Mesenchymal stem cell (in vitro differentiated cells and primary cell): ENCODE measurements at regions not wholly inside any gene's neighbourhood (a gene's known extent, or its start where the extent isn't known, plus 50 kb on each side); places are given as distances from the start of the nearest gene placed in this dataset.

Experiments
- DNase-seq: peaks from one replicate; pipeline ENCODE4 v3.0.0-alpha.2; 2013
- H2AFZ ChIP-seq: one replicate; pipeline ENCODE4 v1.6.1; 2013; ENCODE audit warnings: low read depth, mild to moderate bottlenecking, control low read depth, inconsistent platforms, low read length, moderate library complexity
- H2AK5ac ChIP-seq: 2 replicates; pipeline ENCODE4 v1.6.1; 2013; ENCODE audit warnings: low read length, moderate library complexity, mild to moderate bottlenecking, inconsistent platforms; ENCODE audit not compliant: severe bottlenecking
- H2BK120ac ChIP-seq: one replicate; pipeline ENCODE4 v1.6.1; 2013; ENCODE audit warnings: low read depth, mild to moderate bottlenecking, inconsistent platforms, low read length, moderate library complexity
- H2BK12ac ChIP-seq, 2 experiments: one replicate each; pipeline ENCODE4 v1.6.1; 2013; ENCODE audit warnings: inconsistent platforms in 2 of 2, low read length in 2 of 2, mild to moderate bottlenecking in 2 of 2, moderate library complexity in 2 of 2, control low read depth in 1 of 2
- H2BK15ac ChIP-seq: one replicate; pipeline ENCODE4 v1.6.1; 2013; ENCODE audit warnings: mild to moderate bottlenecking, low read depth, inconsistent platforms; ENCODE audit not compliant: poor library complexity, severe bottlenecking
- H2BK5ac ChIP-seq: 2 replicates; pipeline ENCODE4 v1.6.1; 2013; ENCODE audit warnings: low read depth, mild to moderate bottlenecking, low read length, control low read depth, inconsistent platforms; ENCODE audit not compliant: poor library complexity, severe bottlenecking
- H3K14ac ChIP-seq, 2 experiments: one replicate each; pipeline ENCODE4 v1.6.1; 2013; ENCODE audit warnings: inconsistent platforms in 2 of 2, low read length in 2 of 2, control low read depth in 1 of 2, mild to moderate bottlenecking in 1 of 2, moderate library complexity in 1 of 2
- H3K18ac ChIP-seq, 2 experiments: one replicate each; pipeline ENCODE4 v1.6.1; 2013; ENCODE audit warnings: inconsistent platforms in 2 of 2, low read length in 2 of 2, control low read depth in 1 of 2, low read depth in 1 of 2, mild to moderate bottlenecking in 1 of 2
- H3K23ac ChIP-seq, 2 experiments: one replicate each; pipeline ENCODE4 v1.6.1; 2013; ENCODE audit warnings: inconsistent platforms in 2 of 2, low read length in 2 of 2, mild to moderate bottlenecking in 2 of 2, moderate library complexity in 2 of 2, control low read depth in 1 of 2
- H3K27ac ChIP-seq: 2 replicates; pipeline ENCODE4 v1.5.1; 2013; ENCODE audit warnings: mild to moderate bottlenecking, moderate library complexity, low read length, control low read depth, inconsistent platforms; ENCODE audit not compliant: poor library complexity, severe bottlenecking
- H3K27me3 ChIP-seq, 2 experiments: 2 replicates each; pipeline versions ENCODE4 v1.6.1 to v1.7.0; 2013; ENCODE audit warnings: low read length in 2 of 2, mild to moderate bottlenecking in 2 of 2, moderate library complexity in 2 of 2, control low read depth in 1 of 2, inconsistent platforms in 1 of 2; ENCODE audit not compliant: control insufficient read depth in 1 of 2, insufficient read depth in 1 of 2
- H3K36me3 ChIP-seq, 2 experiments: 2 replicates each; pipeline versions ENCODE4 v1.6.1 to v1.7.0; 2013; ENCODE audit warnings: low read length in 2 of 2, control low read depth in 1 of 2, inconsistent platforms in 1 of 2, low read depth in 1 of 2, mild to moderate bottlenecking in 1 of 2; ENCODE audit not compliant: insufficient read depth in 2 of 2, control insufficient read depth in 1 of 2
- H3K4ac ChIP-seq, 2 experiments: one replicate each; pipeline ENCODE4 v1.6.1; 2013; ENCODE audit warnings: inconsistent platforms in 2 of 2, low read length in 2 of 2, mild to moderate bottlenecking in 2 of 2, moderate library complexity in 2 of 2, control low read depth in 1 of 2, low read depth in 1 of 2
- H3K4me1 ChIP-seq: 2 replicates; pipeline ENCODE4 v1.6.1; 2013; ENCODE audit warnings: low read depth, low read length, control low read depth; ENCODE audit not compliant: control insufficient read depth, insufficient read depth
- H3K4me2 ChIP-seq: 2 replicates; pipeline ENCODE4 v1.6.1; 2013; ENCODE audit warnings: low read length, mild to moderate bottlenecking, inconsistent platforms; ENCODE audit not compliant: poor library complexity, severe bottlenecking
- H3K4me3 ChIP-seq, 2 experiments: 2 replicates each; pipeline versions ENCODE4 v1.5.1 to v1.7.0; 2013; ENCODE audit warnings: low read length in 2 of 2, mild to moderate bottlenecking in 2 of 2, control low read depth in 1 of 2, low read depth in 1 of 2; ENCODE audit not compliant: insufficient read depth in 1 of 2
- H3K79me1 ChIP-seq: replicated peaks from 2 replicates; pipeline ENCODE4 v1.6.1; 2013; ENCODE audit warnings: mild to moderate bottlenecking, control low read depth, low read length, inconsistent platforms; ENCODE audit not compliant: poor library complexity, severe bottlenecking
- H3K9ac ChIP-seq: 2 replicates; pipeline ENCODE4 v1.7.0; 2013; ENCODE audit warnings: mild to moderate bottlenecking, low read length, moderate library complexity
- H3K9me3 ChIP-seq: 2 replicates; pipeline ENCODE4 v1.7.0; 2013; ENCODE audit warnings: mild to moderate bottlenecking, low read length; ENCODE audit not compliant: control insufficient read depth
- H4K8ac ChIP-seq: one replicate; pipeline ENCODE4 v1.6.1; 2013; ENCODE audit warnings: inconsistent platforms, mild to moderate bottlenecking, low read length, moderate library complexity
- H4K91ac ChIP-seq: one replicate; pipeline ENCODE4 v1.6.1; 2013; ENCODE audit warnings: mild to moderate bottlenecking, low read length, inconsistent platforms
- WGBS: methylation state at CpG from one replicate; pipeline ENCODE4 v1.1.7; 2013; ENCODE audit warnings: mixed read lengths; 5-methylcytosine and 5-hydroxymethylcytosine counted together

GRCh38 chr12:63083046-63083445 lies 68.0 kb downstream of the AVPR1A start:
- Histone ChIP-seq H2BK15ac (no peak overlapping the region), H3K4me3 (no peak overlapping the region), H3K18ac (no peak overlapping the region), H3K9ac (no peak overlapping the region), H3K36me3 (no peaks in the 10 kb centered on the region), H4K8ac (no peak overlapping the region), H2BK120ac (no peak overlapping the region), H3K79me1 (no peaks in the 10 kb centered on the region), H3K4me2 (no peak overlapping the region), H3K9me3 (no peaks in the 10 kb centered on the region), H3K4me1 (peaks cover 9% of the 10 kb centered on the region), H2BK5ac (no peak overlapping the region), H3K27me3 (peaks cover 0 to 3% of the 10 kb centered on the region in 2 experiments), H2AK5ac (no peak overlapping the region), H2AFZ (no peak overlapping the region), H3K23ac (no peak overlapping the region), H4K91ac (no peak overlapping the region), H3K27ac (no peak overlapping the region), H3K4ac (no peak overlapping the region), H3K14ac (no peak overlapping the region), H2BK12ac (no peak overlapping the region)
- 89% methylated on average over 2 of the region's 2 CpGs for WGBS
- DNase-seq = no peak

GRCh38 chr12:63079791-63080502 lies 71.1 kb downstream of the AVPR1A start:
- no peak overlapping the region for H2BK120ac ChIP-seq
- H3K4me1 ChIP-seq = peaks cover 9% of the 10 kb centered on the region
- H3K4me3 ChIP-seq = no peak overlapping the region
- H3K79me1 ChIP-seq = no peaks in the 10 kb centered on the region
- WGBS = 94% methylated on average over 2 of the region's 2 CpGs
- H2AFZ ChIP-seq = no peak overlapping the region
- no peak overlapping the region for H2BK5ac ChIP-seq
- H2BK12ac ChIP-seq = no peak overlapping the region
- no peak overlapping the region for H3K4me2 ChIP-seq
- no peak overlapping the region for H4K8ac ChIP-seq
- no peaks in the 10 kb centered on the region for H3K9me3 ChIP-seq
- H3K23ac ChIP-seq = no peak overlapping the region
- H2AK5ac ChIP-seq = peak overlapping the region; percentile 66
- no peak for DNase-seq
- no peak overlapping the region for H3K4ac ChIP-seq
- H3K18ac ChIP-seq = no peak overlapping the region
- no peak overlapping the region for H2BK15ac ChIP-seq
- H3K36me3 ChIP-seq = no peaks in the 10 kb centered on the region
- H3K9ac ChIP-seq = no peak overlapping the region
- no peak overlapping the region for H3K14ac ChIP-seq
- H4K91ac ChIP-seq = no peak overlapping the region
- H3K27ac ChIP-seq = peak overlapping the region; percentile 63
- peaks cover 0 to 3% of the 10 kb centered on the region in 2 experiments for H3K27me3 ChIP-seq

- Histone ChIP-seq H2AFZ (no peak overlapping the region), H2BK15ac (no peak overlapping the region), H3K79me1 (no peaks in the 10 kb centered on the region)
Observed at GRCh38 chr12:63078906-63079305, 72.1 kb downstream of the AVPR1A start.

GRCh38 chr12:63075376-63076060 lies 75.5 kb downstream of the AVPR1A start:
- Histone ChIP-seq H3K27me3 (no peaks in the 10 kb centered on the region), H3K79me1 (no peaks in the 10 kb centered on the region), H2AK5ac (no peak overlapping the region), H3K23ac (no peak overlapping the region), H3K9me3 (no peaks in the 10 kb centered on the region), H2BK5ac (no peak overlapping the region), H3K4me2 (no peak overlapping the region), H3K14ac (no peak overlapping the region), H2AFZ (no peak overlapping the region), H3K27ac (no peak overlapping the region), H3K36me3 (no peaks in the 10 kb centered on the region), H4K91ac (no peak overlapping the region), H4K8ac (no peak overlapping the region), H3K18ac (no peak overlapping the region), H2BK15ac (no peak overlapping the region), H2BK12ac (no peak overlapping the region), H3K4ac (no peak overlapping the region), H2BK120ac (no peak overlapping the region), H3K4me1 (peaks cover 9% of the 10 kb centered on the region), H3K9ac (no peak overlapping the region), H3K4me3 (no peak overlapping the region)
- no peak for DNase-seq
- WGBS = 72% methylated on average over 3 of the region's 3 CpGs

More at GRCh38 chr12:63078906-63079305, 72.1 kb downstream of the AVPR1A start:
- Histone ChIP-seq H4K91ac (no peak overlapping the region), H3K9ac (no peak overlapping the region), H2AK5ac (no peak overlapping the region), H3K4me3 (no peak overlapping the region), H4K8ac (no peak overlapping the region), H3K36me3 (no peaks in the 10 kb centered on the region), H3K9me3 (no peaks in the 10 kb centered on the region), H3K23ac (no peak overlapping the region), H3K4ac (no peak overlapping the region), H3K27me3 (peaks cover 0 to 3% of the 10 kb centered on the region in 2 experiments), H2BK5ac (no peak overlapping the region), H2BK120ac (no peak overlapping the region), H3K18ac (no peak overlapping the region), H3K14ac (no peak overlapping the region), H3K27ac (peak overlapping the region; percentile 63), H2BK12ac (no peak overlapping the region), H3K4me2 (no peak overlapping the region), H3K4me1 (peaks cover 9% of the 10 kb centered on the region)
- WGBS = 89% methylated on average over 1 of the region's 2 CpGs
- DNase-seq = no peak
